HepG2 (cell line): ENCODE measurements at regions not wholly inside any gene's neighbourhood (a gene's known extent, or its start where the extent isn't known, plus 50 kb on each side); places are given as distances from the start of the nearest gene placed in this dataset.

Experiments used
- ATAC-seq: fragments of 200-7000 bp; cut with Tn5 transposase; 3 replicates; pipeline ENCODE4 v1.9.1; 2020; ENCODE audit warnings: mild to moderate bottlenecking, moderate library complexity
- BruUV-seq: library from RNA; stranded (reverse); fragments of 400-500 nt; replicated peaks from 2 replicates; lab custom pipeline; 2021; lab: Mats Ljungman, UMichigan
- CTCF ChIA-PET: fragments of 300-600 bp; formaldehyde crosslinking; extraction: SDS; loops from one replicate; lab custom pipeline; 2021; ENCODE audit warnings: low total read pairs, inconsistent platforms, low intra/inter-chr PET ratio; lab: Yijun Ruan, JAX
- POLR2A ChIA-PET: fragments of 350-600 bp; sonication (Branson Sonifier 250); formaldehyde crosslinking; loops from one replicate; lab custom pipeline; 2020; ENCODE audit warnings: antibody characterized with exemption, inconsistent platforms; lab: Yijun Ruan, JAX
- DNase-seq: peaks from one replicate; pipeline ENCODE4 v3.0.0-alpha.2; 2015; ENCODE audit warnings: low spot score
- FAIRE-seq: peaks from 3 replicates; lab custom pipeline; 2011; peaks lifted over from hg19 to GRCh38; lab: Jason Lieb, UNC
- H2AFZ ChIP-seq: one replicate; pipeline ENCODE4 v1.6.1; 2011; ENCODE audit warnings: low read length, inconsistent platforms
- H3K27ac ChIP-seq: fragments of 300-600 bp; 3 replicates; pipeline ENCODE4 v1.8.0; 2011; ENCODE audit warnings: mixed run types, mild to moderate bottlenecking, mixed read lengths, low read length, inconsistent platforms; ENCODE audit not compliant: insufficient read depth; ENCODE audit errors: extremely low read length
- H3K27me3 ChIP-seq, 2 experiments: fragments of 200-600 bp in 1 of 2; 2 replicates in 1 of 2; 3 replicates in 1 of 2; pipeline versions ENCODE4 v1.6.0 to v1.8.0; 2011; ENCODE audit warnings: low read length in 2 of 2, mild to moderate bottlenecking in 2 of 2, moderate library complexity in 2 of 2, inconsistent platforms in 1 of 2; ENCODE audit not compliant: insufficient read depth in 2 of 2, control insufficient read depth in 1 of 2
- H3K36me3 ChIP-seq, 2 experiments: fragments of 200-600 bp in 1 of 2; replicated peaks in 1 of 2; 2 replicates in 1 of 2; 3 replicates in 1 of 2; pipeline versions ENCODE4 v1.5.1 to v1.8.0; 2011; ENCODE audit warnings: low read length in 2 of 2, inconsistent platforms in 1 of 2; ENCODE audit not compliant: insufficient read depth in 2 of 2, control insufficient read depth in 1 of 2
- H3K4me1 ChIP-seq: 2 replicates; pipeline ENCODE4 v1.5.1; 2012; ENCODE audit warnings: low read length, inconsistent platforms; ENCODE audit not compliant: insufficient read depth
- H3K4me2 ChIP-seq: 2 replicates; pipeline ENCODE4 v1.6.0; 2011; ENCODE audit warnings: low read depth, low read length, inconsistent platforms
- H3K4me3 ChIP-seq, 3 experiments: fragments of 200-600 bp in 1 of 3; sonication (generic), shearing (Covaris generic) in 1 of 3; replicated peaks in 1 of 3; 2 replicates each; pipeline ENCODE4 v1.5.1; 2011 to 2016; ENCODE audit warnings: low read length in 3 of 3, inconsistent platforms in 2 of 3, low read depth in 2 of 3, mild to moderate bottlenecking in 2 of 3, control low read depth in 1 of 3, mixed read lengths in 1 of 3; ENCODE audit not compliant: insufficient read depth in 1 of 3
- H3K79me2 ChIP-seq: one replicate; pipeline ENCODE4 v1.6.1; 2011; ENCODE audit warnings: low read length, inconsistent platforms; ENCODE audit not compliant: insufficient read depth
- H3K9ac ChIP-seq: 2 replicates; pipeline ENCODE4 v1.6.0; 2011; ENCODE audit warnings: mild to moderate bottlenecking, low read depth, low read length, inconsistent platforms; ENCODE audit not compliant: insufficient read depth
- H3K9me3 ChIP-seq: 2 replicates; pipeline ENCODE4 v1.5.1; 2012; ENCODE audit warnings: mild to moderate bottlenecking, low read length
- H4K20me1 ChIP-seq: 2 replicates; pipeline ENCODE4 v1.6.0; 2011; ENCODE audit warnings: inconsistent platforms, mild to moderate bottlenecking, low read length, moderate library complexity; ENCODE audit not compliant: insufficient read depth
- FOXO4 ChIP-seq: sonication (generic); formaldehyde crosslinking; conservative IDR thresholded peaks from 2 replicates; pipeline ENCODE4 v1.8.1; 2023; ENCODE audit warnings: missing genetic modification reagents
- IRX3 ChIP-seq: sonication (generic); formaldehyde crosslinking; IDR thresholded peaks from 2 replicates; pipeline ENCODE4 v1.8.1; 2023; ENCODE audit warnings: mild to moderate bottlenecking, low read depth, missing genetic modification reagents, borderline replicate concordance
- NFKB2 ChIP-seq: sonication (generic); formaldehyde crosslinking; IDR thresholded peaks from 2 replicates; pipeline ENCODE4 v1.4.0; 2020; ENCODE audit warnings: missing genetic modification reagents, borderline replicate concordance
- NRL ChIP-seq: sonication (generic); formaldehyde crosslinking; IDR thresholded peaks from 2 replicates; pipeline ENCODE4 v1.5.0; 2020; ENCODE audit warnings: missing genetic modification reagents, mild to moderate bottlenecking, moderate library complexity, borderline replicate concordance
- RAD51 ChIP-seq: fragments of 450-650 bp; IDR thresholded peaks from 2 replicates; pipeline ENCODE4 v1.6.1; 2016; ENCODE audit warnings: borderline replicate concordance
- SP2 ChIP-seq: sonication (generic); formaldehyde crosslinking; IDR thresholded peaks from 2 replicates; pipeline ENCODE4 v1.5.1; 2020; ENCODE audit warnings: mild to moderate bottlenecking, missing genetic modification reagents
- WIZ ChIP-seq: sonication (generic); formaldehyde crosslinking; IDR thresholded peaks from 2 replicates; pipeline ENCODE4 v1.5.1; 2020; ENCODE audit warnings: mild to moderate bottlenecking, missing genetic modification reagents
- ZC3H13 ChIP-seq: sonication (generic); formaldehyde crosslinking; IDR thresholded peaks from 2 replicates; pipeline ENCODE4 v1.8.1; 2023; ENCODE audit warnings: mild to moderate bottlenecking, missing genetic modification reagents, moderate library complexity
- ZNF292 ChIP-seq: sonication (generic); formaldehyde crosslinking; IDR thresholded peaks from 2 replicates; pipeline ENCODE4 v1.8.1; 2022; ENCODE audit warnings: mild to moderate bottlenecking, low read depth, missing genetic modification reagents, borderline replicate concordance
- ZNF329 ChIP-seq: sonication (generic); formaldehyde crosslinking; IDR thresholded peaks from 2 replicates; pipeline ENCODE4 v1.9.0; 2021; ENCODE audit warnings: low read depth, mild to moderate bottlenecking, missing genetic modification reagents
- ZNF441 ChIP-seq: sonication (generic); formaldehyde crosslinking; IDR thresholded peaks from 2 replicates; pipeline ENCODE4 v1.7.0; 2021; ENCODE audit warnings: missing genetic modification reagents, borderline replicate concordance
- ZNF652 ChIP-seq: IDR thresholded peaks from 2 replicates; pipeline ENCODE4 v1.6.1; 2016; ENCODE audit warnings: low read depth, borderline replicate concordance
- WGBS: methylation state at CpG from one replicate; pipeline ENCODE4 v1.1.6; 2017; ENCODE audit warnings: low lambda C conversion rate; 5-methylcytosine and 5-hydroxymethylcytosine counted together
- in situ Hi-C: cut with HindIII; loops from 2 replicates; pipeline ENCODE4 v1.10.0; 2017; ENCODE audit warnings: low pct_unique_long_range_greater_than_20kb; ENCODE audit not compliant: extremely low pct_ligation_motif_present
- intact Hi-C: fragments of 100-400 bp; cut with micrococcal nuclease; formaldehyde crosslinking; loops from one replicate; pipeline ENCODE4 v1.10.0; 2022; ENCODE audit not compliant: unreplicated experiment
- TF ChIP-seq, protein P1 (sequence below): sonication (generic); formaldehyde crosslinking; IDR thresholded peaks from 2 replicates; pipeline ENCODE4 v1.5.1; 2020; ENCODE audit warnings: missing genetic modification reagents, mild to moderate bottlenecking, borderline replicate concordance
- TF ChIP-seq, protein P2 (sequence below): sonication (generic); formaldehyde crosslinking; IDR thresholded peaks from 2 replicates; pipeline ENCODE4 v1.8.1; 2023; ENCODE audit warnings: mild to moderate bottlenecking, missing genetic modification reagents
- TF ChIP-seq, protein P3 (sequence below): IDR thresholded peaks from 2 replicates; pipeline ENCODE4 v1.6.1; 2016; ENCODE audit warnings: missing biosample characterization, missing genetic modification reagents, low read depth

DNA sequence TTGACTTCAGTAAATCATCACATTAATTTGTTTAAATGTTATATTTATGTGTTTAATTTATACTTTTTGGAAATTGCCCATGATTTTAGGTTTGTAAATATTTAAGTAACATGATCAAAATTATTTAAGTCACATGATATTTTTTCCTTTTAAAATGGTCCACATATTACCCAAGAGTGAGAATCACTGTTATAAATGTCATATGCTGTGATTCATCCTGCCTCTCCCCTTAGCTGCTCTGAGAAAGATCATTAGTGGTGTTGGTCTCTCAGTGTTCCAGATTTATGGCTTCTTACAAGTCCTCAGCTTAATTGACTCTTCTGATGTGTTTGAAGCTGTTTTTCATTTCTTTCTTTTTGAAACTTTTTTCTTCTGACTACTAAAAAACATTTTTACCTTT lies 70.1 kb downstream of the SPANXN4 start:
- no peak for ATAC-seq
- Histone ChIP-seq H3K27me3 (no peaks in the 10 kb centered on the region), H3K27ac (no peak overlapping the region), H4K20me1 (no peaks in the 10 kb centered on the region), H2AFZ (no peak overlapping the region), H3K79me2 (no peaks in the 10 kb centered on the region), H3K4me2 (no peak overlapping the region), H3K36me3 (no peaks in the 10 kb centered on the region), H3K9me3 (peaks cover 56% of the 10 kb centered on the region), H3K4me1 (no peaks in the 10 kb centered on the region), H3K4me3 (no peak overlapping the region), H3K9ac (no peak overlapping the region)
- no peak for DNase-seq
- TF ChIP-seq NRL (CRISPR knock-in tag) (no peak), ZNF441 (CRISPR knock-in tag) (no peak), ZNF329 (CRISPR knock-in tag) (no peak), IRX3 (CRISPR knock-in tag) (no peak), NFKB2 (CRISPR knock-in tag) (no peak)
- TF ChIP-seq, protein P1, sequence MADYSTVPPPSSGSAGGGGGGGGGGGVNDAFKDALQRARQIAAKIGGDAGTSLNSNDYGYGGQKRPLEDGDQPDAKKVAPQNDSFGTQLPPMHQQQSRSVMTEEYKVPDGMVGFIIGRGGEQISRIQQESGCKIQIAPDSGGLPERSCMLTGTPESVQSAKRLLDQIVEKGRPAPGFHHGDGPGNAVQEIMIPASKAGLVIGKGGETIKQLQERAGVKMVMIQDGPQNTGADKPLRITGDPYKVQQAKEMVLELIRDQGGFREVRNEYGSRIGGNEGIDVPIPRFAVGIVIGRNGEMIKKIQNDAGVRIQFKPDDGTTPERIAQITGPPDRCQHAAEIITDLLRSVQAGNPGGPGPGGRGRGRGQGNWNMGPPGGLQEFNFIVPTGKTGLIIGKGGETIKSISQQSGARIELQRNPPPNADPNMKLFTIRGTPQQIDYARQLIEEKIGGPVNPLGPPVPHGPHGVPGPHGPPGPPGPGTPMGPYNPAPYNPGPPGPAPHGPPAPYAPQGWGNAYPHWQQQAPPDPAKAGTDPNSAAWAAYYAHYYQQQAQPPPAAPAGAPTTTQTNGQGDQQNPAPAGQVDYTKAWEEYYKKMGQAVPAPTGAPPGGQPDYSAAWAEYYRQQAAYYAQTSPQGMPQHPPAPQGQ (CRISPR knock-in tag) = no peak
- intact Hi-C loops = no loop called here
- in situ Hi-C loops = no loop called here
- FAIRE-seq = no peak
- no TSS peak for BruUV-seq
- POLR2A ChIA-PET = no interaction called here
- CTCF ChIA-PET = no interaction called here

DNA sequence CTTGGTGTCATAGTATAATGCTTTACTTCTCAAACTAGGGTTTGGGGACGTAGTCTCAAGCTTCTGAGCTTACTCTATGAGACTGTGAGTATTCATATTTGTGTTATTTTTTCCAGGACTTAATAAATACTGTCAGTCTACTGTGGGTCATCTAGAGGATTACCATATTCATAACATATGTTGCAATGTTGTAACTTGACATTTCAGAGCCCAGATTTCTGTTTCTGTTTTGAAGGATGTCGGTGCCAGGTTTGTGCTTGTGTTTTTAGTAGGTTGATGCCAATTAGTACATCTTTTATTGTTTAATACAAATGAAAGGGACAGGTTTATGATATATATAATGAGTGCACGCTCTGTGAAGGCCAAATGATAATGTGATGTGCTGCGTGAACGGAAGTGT lies 69.6 kb downstream of the SPANXN4 start:
- Histone ChIP-seq H4K20me1 (no peaks in the 10 kb centered on the region), H3K79me2 (no peaks in the 10 kb centered on the region), H3K9ac (no peak overlapping the region), H3K4me3 (no peak overlapping the region), H3K27ac (no peak overlapping the region), H2AFZ (no peak overlapping the region), H3K36me3 (no peaks in the 10 kb centered on the region), H3K4me1 (no peaks in the 10 kb centered on the region), H3K27me3 (no peaks in the 10 kb centered on the region), H3K9me3 (peaks cover 60% of the 10 kb centered on the region), H3K4me2 (no peak overlapping the region)
- in situ Hi-C loops (no loop called here), intact Hi-C loops (no loop called here)
- BruUV-seq = no TSS peak
- WGBS = 0% methylated on average over 5 of the region's 5 CpGs
- ChIA-PET POLR2A (no interaction called here), CTCF (no interaction called here)
- FAIRE-seq (no peak), DNase-seq (no peak), ATAC-seq (no peak)
- TF ChIP-seq WIZ (CRISPR knock-in tag) (no peak), RAD51 (no peak), ZC3H13 (no peak), ZNF652 (CRISPR knock-in tag) (no peak), SP2 (CRISPR knock-in tag) (no peak), FOXO4 (no peak), ZNF292 (no peak)
- TF ChIP-seq, protein P2, sequence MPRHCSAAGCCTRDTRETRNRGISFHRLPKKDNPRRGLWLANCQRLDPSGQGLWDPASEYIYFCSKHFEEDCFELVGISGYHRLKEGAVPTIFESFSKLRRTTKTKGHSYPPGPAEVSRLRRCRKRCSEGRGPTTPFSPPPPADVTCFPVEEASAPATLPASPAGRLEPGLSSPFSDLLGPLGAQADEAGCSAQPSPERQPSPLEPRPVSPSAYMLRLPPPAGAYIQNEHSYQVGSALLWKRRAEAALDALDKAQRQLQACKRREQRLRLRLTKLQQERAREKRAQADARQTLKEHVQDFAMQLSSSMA (CRISPR knock-in tag) = no peak
- TF ChIP-seq, protein P3, sequence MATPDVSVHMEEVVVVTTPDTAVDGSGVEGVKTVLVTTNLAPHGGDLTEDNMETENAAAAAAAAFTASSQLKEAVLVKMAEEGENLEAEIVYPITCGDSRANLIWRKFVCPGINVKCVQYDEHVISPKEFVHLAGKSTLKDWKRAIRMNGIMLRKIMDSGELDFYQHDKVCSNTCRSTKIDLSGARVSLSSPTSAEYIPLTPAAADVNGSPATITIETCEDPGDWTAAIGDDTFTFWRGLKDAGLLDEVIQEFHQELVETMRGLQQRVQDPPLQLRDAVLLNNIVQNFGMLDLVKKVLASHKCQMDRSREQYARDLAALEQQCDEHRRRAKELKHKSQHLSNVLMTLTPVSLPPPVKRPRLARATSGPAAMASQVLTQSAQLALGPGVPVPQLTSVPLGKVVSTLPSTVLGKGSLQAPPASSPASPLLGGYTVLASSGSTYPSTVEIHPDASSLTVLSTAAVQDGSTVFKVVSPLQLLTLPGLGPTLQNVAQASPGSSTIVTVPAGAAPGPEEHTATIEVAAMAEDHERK (CRISPR knock-in tag) = no peak
